Activated naive CD4-positive, alpha-beta T cell treated with anti-CD3 and anti-CD28 coated beads, Interleukin-2, amount 50 U/mL, for 72 hours (primary cell): ENCODE measurements at regions not wholly inside any gene's neighbourhood (a gene's known extent, or its start where the extent isn't known, plus 50 kb on each side); places are given as distances from the start of the nearest gene placed in this dataset.
A peak's percentile ranks its signal among the peaks of the same experiment; 100 is the strongest.
"Not testable (repeated sequence)": the region's sequence is repeated elsewhere in the genome, so short reads cannot be mapped to it uniquely, and the experiment has no call there.

Experiments used
- ATAC-seq, 2 donors: fragments of 150-1000 bp; cut with Tn5 transposase; 2 replicates each; pipeline ENCODE4 v1.10.0; 2021; ENCODE audit warnings: mild to moderate bottlenecking in 2 of 2, moderate library complexity in 2 of 2
- DNase-seq, 2 donors: peaks; one replicate each; pipeline ENCODE4 v3.0.0; 2021 to 2022; ENCODE audit warnings: low spot score in 2 of 2
- H3K27ac Mint-ChIP-seq, 2 donors: one replicate each; pipeline ENCODE4 v1.8.0; 2022; ENCODE audit warnings: mild to moderate bottlenecking in 2 of 2, mixed read lengths in 2 of 2
- H3K36me3 Mint-ChIP-seq, 2 donors: one replicate each; pipeline ENCODE4 v1.8.0; 2022; ENCODE audit warnings: mixed read lengths in 2 of 2
- H3K9me3 Mint-ChIP-seq, 2 donors: one replicate each; pipeline ENCODE4 v1.8.0; 2022; ENCODE audit warnings: mixed read lengths in 2 of 2

DNA sequence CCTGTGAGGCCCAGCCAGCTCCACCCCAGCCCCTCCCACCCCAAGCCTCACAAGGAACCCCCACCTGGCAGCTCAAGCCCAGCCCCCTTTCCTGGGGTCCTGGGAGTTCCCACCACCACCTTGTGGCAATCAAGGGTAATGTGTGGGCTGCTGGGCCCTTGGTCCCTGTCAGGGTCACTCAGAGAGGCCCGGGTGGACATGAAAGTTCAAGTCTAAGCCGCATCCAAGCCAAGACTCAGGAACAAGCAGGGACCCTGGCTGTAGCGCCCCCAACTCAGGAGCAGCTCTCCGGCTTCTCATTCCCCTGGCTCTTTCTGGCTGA lies 106.4 kb upstream of the C14orf180 start:
- no peak overlapping the region for H3K27ac Mint-ChIP-seq
- no peaks in the 10 kb centered on the region for H3K36me3 Mint-ChIP-seq
- ATAC-seq (no peak), DNase-seq (no peak)
- no peaks in the 10 kb centered on the region for H3K9me3 Mint-ChIP-seq

DNA sequence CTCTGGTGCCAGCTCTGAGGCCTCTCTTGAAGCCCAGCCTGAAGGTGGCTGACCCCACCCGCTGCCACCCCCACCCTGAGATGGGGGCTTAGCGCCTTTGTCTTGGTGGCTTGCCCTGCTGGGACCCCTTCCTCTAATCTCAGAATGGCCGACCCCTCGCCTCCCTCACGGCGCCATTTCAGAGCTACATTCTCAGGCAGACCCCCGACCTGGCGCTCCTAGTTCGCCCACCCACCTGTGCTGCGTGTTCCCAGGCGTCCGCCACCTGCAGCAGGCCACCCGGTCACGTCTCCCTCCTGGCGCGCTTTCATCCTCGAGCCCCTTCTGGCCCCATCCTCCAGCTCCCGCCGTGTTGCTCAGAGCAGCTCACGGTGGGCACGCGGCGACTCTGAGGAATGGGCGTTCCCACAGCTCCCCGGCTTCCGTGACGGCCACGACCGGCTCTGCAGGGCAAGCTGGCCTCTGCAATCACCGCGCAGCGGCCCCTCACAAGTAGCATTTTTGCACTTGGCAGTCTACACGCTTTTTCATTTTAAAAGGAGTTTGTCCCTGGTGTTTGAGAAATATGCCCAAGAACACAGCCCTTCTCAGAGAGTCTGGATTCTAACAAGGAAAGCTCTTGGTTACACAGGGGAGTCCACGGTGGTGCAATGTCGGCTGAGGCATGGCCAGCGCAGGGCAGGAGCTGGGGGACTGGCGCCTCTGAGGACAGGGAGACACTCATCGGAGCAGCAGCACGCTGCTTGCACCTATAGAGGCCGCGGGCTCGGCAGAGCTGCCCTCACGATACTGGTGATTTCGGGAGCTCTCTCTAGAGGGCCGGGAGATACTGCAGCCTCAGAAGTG lies 105.7 kb upstream of the C14orf180 start:
- no peak for DNase-seq
- Mint-ChIP-seq H3K9me3 (no peaks in the 10 kb centered on the region), H3K36me3 (no peaks in the 10 kb centered on the region), H3K27ac (no peak overlapping the region)
- ATAC-seq = no peak

DNA sequence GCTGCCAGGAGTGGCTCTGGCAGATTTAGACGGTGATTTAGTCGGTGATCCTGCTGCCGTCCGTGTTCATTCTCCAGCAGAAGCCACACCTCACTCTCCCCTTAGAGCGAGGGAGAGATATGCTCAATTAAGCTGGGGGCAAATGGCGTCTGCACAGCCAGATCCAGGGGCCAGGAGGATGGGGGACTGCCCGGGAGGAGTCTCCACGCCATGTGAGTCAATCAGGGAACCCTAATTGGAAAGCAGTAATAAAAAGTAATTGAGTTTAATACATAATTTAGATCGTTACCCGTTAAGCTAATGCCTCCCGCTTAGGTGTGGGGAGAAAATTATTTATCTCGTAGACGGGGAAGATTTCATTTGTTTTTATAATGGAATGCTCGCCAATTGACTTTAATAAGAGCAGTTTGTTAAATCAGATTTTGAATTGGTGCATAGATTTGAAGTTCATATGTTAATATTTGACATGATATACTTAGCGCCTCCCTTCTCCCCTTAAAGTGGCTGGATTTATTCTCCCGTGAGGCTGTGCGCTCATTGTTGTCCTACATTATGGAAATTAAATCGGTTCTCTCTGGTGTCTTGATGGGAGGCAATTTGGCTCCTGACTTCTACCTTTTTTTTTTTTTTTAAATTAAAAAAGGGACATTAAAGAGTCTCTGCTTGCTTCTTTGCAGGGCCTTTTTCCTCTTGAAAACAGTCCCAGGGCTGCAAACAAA lies 104.9 kb upstream of the C14orf180 start:
- Mint-ChIP-seq H3K36me3 (no peaks in the 10 kb centered on the region), H3K9me3 (no peaks in the 10 kb centered on the region), H3K27ac (no peak overlapping the region)
- ATAC-seq (no peak), DNase-seq (no peak)

DNA sequence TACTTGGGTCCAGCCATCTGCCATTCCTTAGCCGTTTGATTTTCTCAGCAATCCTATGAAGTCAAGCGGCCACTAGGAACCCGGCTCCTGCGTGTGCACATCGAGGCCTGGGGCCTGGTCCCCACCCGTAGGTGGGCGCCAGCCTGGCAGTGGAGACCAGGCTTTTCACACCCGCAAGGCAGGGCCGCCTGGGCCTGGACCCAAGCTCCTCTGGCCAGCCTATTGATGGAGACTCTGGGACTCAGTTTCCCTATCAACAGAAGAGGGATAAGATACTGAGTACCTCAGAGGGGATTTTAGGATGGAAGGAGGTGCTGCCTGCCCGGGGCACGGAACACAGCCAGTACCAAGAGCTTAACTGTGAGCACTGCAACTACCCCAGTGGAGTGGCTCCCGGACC lies 104.3 kb upstream of the C14orf180 start:
- Mint-ChIP-seq H3K9me3 (no peaks in the 10 kb centered on the region), H3K27ac (no peak overlapping the region), H3K36me3 (no peaks in the 10 kb centered on the region)
- DNase-seq = no peak
- ATAC-seq = no peak

DNA sequence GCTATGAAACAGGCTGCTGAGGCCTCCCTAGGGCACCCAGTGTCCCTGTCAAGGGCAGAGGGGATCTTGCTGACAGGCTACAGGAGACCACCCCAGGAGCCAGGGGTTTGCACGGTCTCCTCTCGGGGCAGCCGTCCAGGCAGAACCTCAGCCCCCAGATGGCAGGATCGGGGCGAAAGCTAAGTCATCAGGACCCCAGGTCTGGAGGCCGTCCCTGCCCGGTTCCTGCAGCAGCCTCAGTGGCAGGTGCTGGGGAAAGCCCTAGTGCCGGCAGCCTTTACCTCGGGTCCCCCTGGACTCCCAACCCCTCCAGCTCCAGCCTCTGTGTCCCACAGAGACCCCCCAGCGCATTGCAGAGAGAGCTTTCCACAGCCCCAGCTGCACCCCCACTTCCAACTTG lies 103.8 kb upstream of the C14orf180 start:
- H3K27ac Mint-ChIP-seq = no peak overlapping the region
- H3K9me3 Mint-ChIP-seq = peaks cover 0 to under 1% of the 10 kb centered on the region in 2 donors
- peaks cover 0 to under 1% of the 10 kb centered on the region in 2 donors for H3K36me3 Mint-ChIP-seq
- ATAC-seq (no peak), DNase-seq (no peak)

DNA sequence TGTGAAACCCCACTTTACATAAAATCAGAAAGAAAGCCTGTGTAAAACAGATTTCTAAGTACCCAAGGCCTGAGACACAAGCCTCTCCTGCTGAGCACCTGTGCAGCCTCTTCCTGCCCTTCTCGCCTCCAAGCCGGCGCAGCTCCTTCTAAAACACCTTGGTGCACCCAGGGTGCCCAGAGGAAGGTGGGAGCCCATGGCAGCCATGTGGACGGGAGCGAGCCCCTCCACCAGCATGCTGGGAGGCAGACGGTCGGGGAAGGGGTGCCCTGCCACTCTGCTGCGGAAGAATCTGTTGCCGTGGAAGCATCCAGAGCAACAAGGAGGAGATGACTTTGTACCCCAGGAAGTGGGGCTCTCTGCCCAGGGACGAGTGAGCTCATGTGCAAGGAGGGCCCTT lies 103.1 kb upstream of the C14orf180 start:
- H3K36me3 Mint-ChIP-seq = peaks cover 4 to 7% of the 10 kb centered on the region in 2 donors
- ATAC-seq (no peak), DNase-seq (no peak)
- no peak overlapping the region for H3K27ac Mint-ChIP-seq
- H3K9me3 Mint-ChIP-seq = peaks cover 0 to 5% of the 10 kb centered on the region in 2 donors

DNA sequence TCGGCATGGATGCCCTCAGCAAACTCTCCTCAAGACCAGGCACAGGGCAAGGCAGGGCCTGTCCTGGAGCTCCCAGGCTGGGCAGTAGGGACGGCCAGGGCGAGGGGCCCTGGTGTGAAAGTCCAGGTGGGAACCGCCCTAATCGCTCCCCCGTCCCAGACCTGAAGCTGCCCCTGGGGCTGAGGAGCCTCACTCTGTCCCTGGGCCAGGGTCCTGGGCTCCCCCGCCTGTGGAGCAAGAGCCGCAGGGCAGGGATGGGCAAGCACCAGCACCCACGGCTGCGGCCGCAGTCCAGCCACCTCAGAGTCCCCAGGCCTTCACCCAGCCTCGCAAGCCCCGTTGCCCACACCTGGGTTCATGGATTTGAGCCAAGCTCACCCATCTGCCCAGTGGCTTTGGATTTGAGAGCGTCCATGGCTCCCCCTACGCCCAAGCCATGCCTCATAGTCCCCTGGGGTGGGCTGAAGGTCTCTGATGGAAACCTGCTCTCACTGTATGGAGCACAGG lies 102.4 kb upstream of the C14orf180 start:
- DNase-seq = no peak
- H3K9me3 Mint-ChIP-seq = peaks cover 5 to 11% of the 10 kb centered on the region in 2 donors
- ATAC-seq = no peak
- H3K27ac Mint-ChIP-seq = no peak overlapping the region
- peaks cover 9 to 13% of the 10 kb centered on the region in 2 donors for H3K36me3 Mint-ChIP-seq

DNA sequence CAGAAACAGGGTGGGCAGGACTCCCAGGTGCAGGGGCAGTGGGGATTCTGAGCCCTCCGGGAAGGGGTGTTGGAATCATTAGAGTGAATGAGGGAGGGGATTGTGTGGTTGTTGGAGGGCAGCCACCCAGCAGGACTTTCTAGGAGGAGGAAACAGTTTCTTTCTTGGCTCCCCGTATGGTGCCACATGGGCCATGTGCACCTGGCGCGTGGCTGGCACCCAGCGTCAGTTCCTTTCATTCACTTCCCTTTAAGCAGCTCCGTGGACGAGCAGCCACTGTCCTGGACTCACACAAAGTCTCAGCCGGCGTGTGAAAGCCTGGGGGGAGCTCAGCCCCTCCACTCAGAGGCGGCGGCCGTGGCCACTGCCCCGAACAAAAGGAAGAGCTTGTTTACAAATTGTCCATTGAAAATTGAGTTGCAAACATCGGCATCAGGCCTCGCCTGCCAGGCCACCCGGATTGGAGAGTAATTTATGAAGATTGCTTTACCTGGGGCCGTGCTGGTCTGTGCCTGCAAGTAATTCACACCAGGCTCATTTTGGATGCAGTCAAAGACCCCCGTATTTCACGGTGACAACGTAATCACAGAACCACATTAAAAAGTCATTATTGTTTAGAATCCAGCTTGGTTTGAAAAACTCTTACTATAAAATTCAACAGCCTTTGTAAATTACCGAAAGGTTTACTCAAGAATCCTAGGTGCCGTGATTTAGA lies 101.7 kb upstream of the C14orf180 start:
- H3K27ac Mint-ChIP-seq = no peak overlapping the region
- no peak for ATAC-seq
- DNase-seq = no peak
- peaks cover 9 to 14% of the 10 kb centered on the region in 2 donors for H3K36me3 Mint-ChIP-seq
- peaks cover 6 to 12% of the 10 kb centered on the region in 2 donors for H3K9me3 Mint-ChIP-seq

DNA sequence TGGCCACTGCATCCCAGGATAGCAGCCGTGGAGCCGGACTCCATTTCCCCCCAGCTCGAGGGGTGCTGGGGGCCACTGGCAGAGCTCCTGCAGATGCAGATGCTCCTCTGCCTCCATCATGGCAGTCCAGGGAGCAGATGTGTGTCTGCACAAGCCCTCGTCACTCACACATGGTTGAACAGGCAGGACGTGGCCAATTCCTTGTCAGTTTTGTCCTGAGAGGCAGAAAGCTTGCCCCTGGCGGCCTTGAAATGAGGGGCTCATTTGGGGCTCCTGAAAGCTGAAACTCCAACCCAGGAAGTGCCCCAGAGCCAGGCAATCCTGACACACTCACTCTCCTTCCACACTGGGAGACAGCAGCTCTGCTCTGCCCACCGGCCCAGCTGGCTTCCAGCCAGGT lies 100.9 kb upstream of the C14orf180 start:
- Mint-ChIP-seq H3K36me3 (peaks cover 15 to 21% of the 10 kb centered on the region in 2 donors), H3K9me3 (peaks cover 12 to 19% of the 10 kb centered on the region in 2 donors), H3K27ac (no peak overlapping the region)
- ATAC-seq (no peak), DNase-seq (no peak)

DNA sequence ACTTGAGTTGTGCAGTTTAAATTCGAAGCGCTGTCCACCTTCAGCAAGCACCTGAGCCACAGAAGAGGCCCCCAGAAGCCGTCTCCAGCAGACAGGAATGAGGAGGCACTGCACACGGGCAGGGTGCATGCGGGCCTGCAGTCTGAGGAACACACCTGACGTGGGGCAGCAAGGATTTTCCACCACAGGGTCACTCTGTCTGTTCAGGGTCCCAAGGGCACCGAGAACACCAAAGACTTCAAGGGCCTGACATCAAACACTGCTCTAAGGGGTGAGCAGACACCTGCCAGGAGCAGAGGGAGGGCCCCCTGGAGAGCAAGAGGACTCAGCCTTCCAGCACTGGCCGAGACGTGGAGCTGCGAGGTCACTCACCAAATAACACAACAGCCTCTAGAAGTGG lies 99.7 kb upstream of the C14orf180 start:
- DNase-seq (no peak), ATAC-seq (no peak)
- peaks cover 12 to 23% of the 10 kb centered on the region in 2 donors for H3K9me3 Mint-ChIP-seq
- H3K27ac Mint-ChIP-seq = no peak overlapping the region
- peaks cover 15 to 21% of the 10 kb centered on the region in 2 donors for H3K36me3 Mint-ChIP-seq

DNA sequence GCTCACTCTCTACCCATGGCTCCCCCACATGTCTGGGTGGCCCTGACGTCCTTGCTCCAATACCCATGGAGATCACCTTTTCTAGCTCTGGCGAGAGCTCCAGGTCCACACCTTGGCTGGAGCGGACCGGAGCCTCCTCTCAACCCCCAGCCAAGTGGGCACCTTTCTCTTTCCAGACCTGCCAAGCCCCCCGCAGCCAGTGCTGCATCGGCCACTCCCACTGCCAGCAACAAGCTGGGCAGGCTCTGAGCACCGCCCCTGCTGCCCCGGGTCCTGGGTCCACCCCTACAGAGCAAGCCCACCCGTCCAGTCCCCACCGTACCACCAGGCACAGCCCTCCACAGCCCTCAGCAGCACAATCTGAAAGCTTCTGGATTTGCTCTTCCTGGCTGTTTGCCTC lies 98.2 kb upstream of the C14orf180 start:
- peaks cover 12 to 23% of the 10 kb centered on the region in 2 donors for H3K9me3 Mint-ChIP-seq
- ATAC-seq = no peak
- no peak for DNase-seq
- H3K36me3 Mint-ChIP-seq = peaks cover 15 to 21% of the 10 kb centered on the region in 2 donors
- peak overlapping the region in 1 of 2 donors; percentile 58 for H3K27ac Mint-ChIP-seq

DNA sequence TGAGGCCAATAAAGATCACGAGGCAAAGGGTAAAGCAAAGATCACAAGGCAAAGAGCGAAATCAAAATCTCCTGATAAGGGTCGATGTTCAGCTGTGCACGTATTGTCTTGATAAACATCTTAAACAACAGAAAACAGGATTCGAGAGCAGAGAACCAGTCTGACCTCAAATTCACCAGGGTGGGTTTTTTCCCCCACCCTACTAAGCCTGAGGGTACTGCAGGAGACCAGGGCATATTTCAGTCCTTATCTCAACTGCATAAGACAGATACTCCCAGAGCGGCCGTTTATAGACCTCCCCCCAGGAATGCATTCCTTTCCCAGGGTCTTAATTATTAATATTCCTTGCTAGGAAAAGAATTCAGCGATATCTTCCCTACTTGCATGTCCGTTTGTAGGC lies 97.5 kb upstream of the C14orf180 start:
- Mint-ChIP-seq H3K9me3 (peaks cover 12 to 23% of the 10 kb centered on the region in 2 donors), H3K36me3 (peaks cover 15 to 21% of the 10 kb centered on the region in 2 donors)
- not testable (repeated sequence) for H3K27ac Mint-ChIP-seq, DNase-seq, ATAC-seq

DNA sequence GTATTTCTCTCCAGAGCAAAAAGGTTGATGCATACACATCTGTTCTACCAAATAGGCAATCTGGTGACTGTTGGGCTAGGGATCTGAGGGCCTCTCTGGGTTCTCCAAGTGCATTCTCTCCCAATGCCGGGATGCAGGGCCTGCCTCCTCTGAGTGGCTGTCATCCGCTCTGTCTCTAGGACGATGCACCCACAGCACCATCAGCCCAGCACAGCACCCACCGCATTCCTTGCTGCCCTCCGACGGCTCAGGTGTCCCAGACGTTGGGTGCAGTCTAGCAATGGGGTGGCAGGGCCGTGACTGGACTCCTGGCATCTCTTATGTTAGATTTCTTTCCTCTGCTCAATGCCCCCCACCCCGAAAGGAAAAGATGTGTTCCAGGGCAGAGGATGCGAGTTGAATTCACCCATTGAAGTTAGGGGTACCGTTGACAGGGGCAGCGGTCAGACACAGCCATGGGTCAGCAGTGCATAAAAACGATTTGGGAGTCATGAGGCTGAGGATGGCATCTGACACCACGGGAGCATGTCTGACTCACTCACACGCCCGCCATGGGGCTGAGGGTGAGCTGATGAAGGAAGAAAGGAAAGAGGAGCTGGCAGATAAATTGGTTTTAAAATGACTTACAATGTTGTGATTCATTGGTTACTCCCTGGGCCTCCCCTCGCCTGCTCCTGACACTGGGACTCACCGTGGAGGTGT lies 93.2 kb upstream of the C14orf180 start:
- Mint-ChIP-seq H3K27ac (no peak overlapping the region), H3K9me3 (peaks cover 12 to 18% of the 10 kb centered on the region in 2 donors), H3K36me3 (peaks cover 11 to 15% of the 10 kb centered on the region in 2 donors)
- ATAC-seq (no peak), DNase-seq (no peak)

DNA sequence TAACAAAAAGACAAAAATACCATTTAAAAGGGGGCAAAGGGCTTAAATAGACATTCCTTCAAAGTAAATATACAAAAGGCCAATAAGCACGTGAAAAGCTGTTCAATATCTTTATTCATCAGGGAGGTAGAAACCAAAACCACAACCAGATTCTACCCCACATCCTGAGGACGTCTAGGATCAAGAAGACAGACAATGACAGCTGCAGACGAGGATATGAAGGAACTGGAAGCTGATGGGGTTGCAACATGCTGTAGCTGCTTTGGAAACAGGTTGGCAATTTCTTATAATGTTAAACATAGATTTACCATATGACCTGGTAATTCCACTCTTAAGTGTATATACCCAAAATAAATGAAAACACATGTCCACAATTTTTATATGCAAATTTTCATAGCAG lies 85.1 kb upstream of the C14orf180 start:
- Mint-ChIP-seq H3K9me3 (peaks cover 4% of the 10 kb centered on the region in 2 donors), H3K27ac (no peak overlapping the region), H3K36me3 (peaks cover 0 to 4% of the 10 kb centered on the region in 2 donors)
- ATAC-seq (no peak), DNase-seq (no peak)

DNA sequence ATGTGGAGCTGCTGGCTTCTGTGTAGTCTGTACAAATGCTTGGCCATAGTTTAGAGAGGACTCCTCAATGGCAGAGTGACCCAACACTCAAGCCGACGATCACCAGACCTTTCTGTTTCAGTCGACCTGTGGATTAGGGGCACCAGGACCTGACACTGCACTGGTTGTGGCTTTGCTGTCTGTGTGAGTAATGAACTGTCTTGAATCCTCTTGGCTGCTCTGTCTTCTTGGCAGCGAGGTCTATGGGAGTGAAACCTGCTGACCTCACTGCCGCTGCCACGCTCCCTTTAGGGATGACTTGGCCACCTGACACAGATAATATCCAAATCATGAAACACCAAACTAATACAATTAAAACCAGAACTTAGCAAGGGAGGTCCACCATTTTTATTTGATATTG lies 83.5 kb upstream of the C14orf180 start:
- Mint-ChIP-seq H3K27ac (no peak overlapping the region), H3K36me3 (peaks cover 0 to 4% of the 10 kb centered on the region in 2 donors), H3K9me3 (peaks cover 4% of the 10 kb centered on the region in 2 donors)
- no peak for DNase-seq
- ATAC-seq = no peak
